H1 (cell line): ENCODE measurements at regions not wholly inside any gene's neighbourhood (a gene's known extent, or its start where the extent isn't known, plus 50 kb on each side); places are given as distances from the start of the nearest gene placed in this dataset.

ENCODE experiments used
- ASH2L ChIP-seq: fragments of 200-600, 300-600 bp; sonication (generic); IDR thresholded peaks from one replicate; pipeline ENCODE4 v1.7.1; 2017; ENCODE audit warnings: low read length
- BRCA1 ChIP-seq: IDR thresholded peaks from 2 replicates; pipeline ENCODE4 v1.6.1; 2012; ENCODE audit warnings: low read depth, low read length, improper control_type of control experiment
- EP300 ChIP-seq, 2 experiments: IDR thresholded peaks; 1 replicate in 1 of 2; 2 replicates in 1 of 2; pipeline ENCODE4 v1.6.1; 2011 to 2012; ENCODE audit warnings: low read depth in 2 of 2, low read length in 2 of 2, mild to moderate bottlenecking in 2 of 2, borderline replicate concordance in 1 of 2, inconsistent platforms in 1 of 2, moderate library complexity in 1 of 2
- EZH2 ChIP-seq: fragments of 200-600 bp; sonication (generic); IDR thresholded peaks from 2 replicates; pipeline ENCODE4 v1.7.1; 2012; ENCODE audit warnings: low read depth, mild to moderate bottlenecking, moderate library complexity, low read length, inconsistent platforms; ENCODE audit not compliant: severe bottlenecking
- KDM1A ChIP-seq: fragments of 200-600, 300-600 bp; sonication (generic); IDR thresholded peaks from 2 replicates; pipeline ENCODE4 v1.7.1; 2016; ENCODE audit warnings: mild to moderate bottlenecking, low read length, borderline replicate concordance
- POLR2A ChIP-seq, 2 experiments: IDR thresholded peaks; 1 replicate in 1 of 2; 2 replicates in 1 of 2; pipeline ENCODE4 v1.6.1; 2011; ENCODE audit warnings: low read depth in 2 of 2, low read length in 2 of 2, mild to moderate bottlenecking in 2 of 2; ENCODE audit errors: control extremely low read depth in 1 of 2
- RAD21 ChIP-seq, 2 experiments: IDR thresholded peaks in 1 of 2; conservative IDR thresholded peaks in 1 of 2; 2 replicates each; pipeline ENCODE4 v1.6.1; 2011; ENCODE audit warnings: low read depth in 2 of 2, low read length in 2 of 2, improper control_type of control experiment in 1 of 2, inconsistent platforms in 1 of 2, mild to moderate bottlenecking in 1 of 2, moderate library complexity in 1 of 2
- RFX5 ChIP-seq: IDR thresholded peaks from 2 replicates; pipeline ENCODE4 v1.6.1; 2011; ENCODE audit warnings: low read depth, low read length, improper control_type of control experiment, borderline replicate concordance
- TAF1 ChIP-seq: IDR thresholded peaks from 2 replicates; pipeline ENCODE4 v1.6.1; 2011; ENCODE audit warnings: mild to moderate bottlenecking, low read depth, low read length
- ZNF274 ChIP-seq: IDR thresholded peaks from 2 replicates; pipeline ENCODE4 v1.7.0; 2012; ENCODE audit warnings: low read length, borderline replicate concordance; ENCODE audit errors: extremely low read depth
- TF ChIP-seq, protein P1 (sequence below), 3 experiments: IDR thresholded peaks; 1 replicate in 2 of 3; 2 replicates in 1 of 3; pipeline versions ENCODE4 v1.5.1 to v1.6.1; 2011; ENCODE audit warnings: low read length in 3 of 3, mild to moderate bottlenecking in 3 of 3, inconsistent platforms in 2 of 3, low read depth in 1 of 3, moderate library complexity in 1 of 3; ENCODE audit not compliant: insufficient read depth in 1 of 3; ENCODE audit errors: control extremely low read depth in 1 of 3

DNA sequence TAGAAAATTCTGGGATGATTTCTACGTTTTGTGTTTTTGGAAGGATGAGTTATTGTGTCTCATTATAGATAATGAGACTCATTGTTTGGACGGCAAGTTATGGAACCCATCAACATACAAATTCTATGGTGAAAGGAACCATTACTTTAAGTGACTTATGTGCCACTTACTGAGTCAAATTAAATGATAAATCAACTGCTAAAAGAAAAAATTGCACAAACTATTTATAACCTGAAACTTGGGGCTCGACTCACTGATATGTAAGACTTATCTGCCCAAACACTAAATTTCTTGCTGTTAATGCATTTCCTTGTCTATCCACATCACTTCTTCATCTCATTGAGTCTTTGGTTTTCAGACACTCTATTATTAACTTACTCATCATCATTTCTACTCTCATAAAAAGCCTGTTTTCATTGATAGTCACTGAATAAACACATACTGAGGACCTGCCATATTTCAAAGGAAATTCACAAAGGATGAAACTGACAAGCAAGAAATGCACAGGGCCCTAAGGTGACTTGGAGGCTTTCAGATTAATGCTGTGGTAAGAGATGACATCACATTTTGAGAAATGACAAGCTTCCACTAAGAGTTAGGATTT is 872.7 kb upstream of the ADAMTS5 start:
- TF ChIP-seq KDM1A (no peak), BRCA1 (no peak), POLR2A (IDR thresholded peaks at IDR 0.05; ENCODE audit: control extremely low read depth in 1 of 2, low read depth in 2 of 2, low read length in 2 of 2) (no peak), EP300 (IDR thresholded peaks at IDR 0.05; ENCODE audit: borderline replicate concordance in 1 of 2, low read depth in 2 of 2, low read length in 2 of 2) (no peak), RAD21 (IDR thresholded peaks at IDR 0.05 in 1 of 2, conservative IDR thresholded peaks at IDR 0.05 in 1 of 2; ENCODE audit: low read depth in 2 of 2, low read length in 2 of 2) (no peak), RFX5 (no peak), ZNF274 (no peak), TAF1 (no peak), ASH2L (no peak), EZH2 (no peak)
- TF ChIP-seq, protein P1, sequence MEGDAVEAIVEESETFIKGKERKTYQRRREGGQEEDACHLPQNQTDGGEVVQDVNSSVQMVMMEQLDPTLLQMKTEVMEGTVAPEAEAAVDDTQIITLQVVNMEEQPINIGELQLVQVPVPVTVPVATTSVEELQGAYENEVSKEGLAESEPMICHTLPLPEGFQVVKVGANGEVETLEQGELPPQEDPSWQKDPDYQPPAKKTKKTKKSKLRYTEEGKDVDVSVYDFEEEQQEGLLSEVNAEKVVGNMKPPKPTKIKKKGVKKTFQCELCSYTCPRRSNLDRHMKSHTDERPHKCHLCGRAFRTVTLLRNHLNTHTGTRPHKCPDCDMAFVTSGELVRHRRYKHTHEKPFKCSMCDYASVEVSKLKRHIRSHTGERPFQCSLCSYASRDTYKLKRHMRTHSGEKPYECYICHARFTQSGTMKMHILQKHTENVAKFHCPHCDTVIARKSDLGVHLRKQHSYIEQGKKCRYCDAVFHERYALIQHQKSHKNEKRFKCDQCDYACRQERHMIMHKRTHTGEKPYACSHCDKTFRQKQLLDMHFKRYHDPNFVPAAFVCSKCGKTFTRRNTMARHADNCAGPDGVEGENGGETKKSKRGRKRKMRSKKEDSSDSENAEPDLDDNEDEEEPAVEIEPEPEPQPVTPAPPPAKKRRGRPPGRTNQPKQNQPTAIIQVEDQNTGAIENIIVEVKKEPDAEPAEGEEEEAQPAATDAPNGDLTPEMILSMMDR (IDR thresholded peaks at IDR 0.05; ENCODE audit: control extremely low read depth in 1 of 3, insufficient read depth in 1 of 3, low read depth in 1 of 3, low read length in 3 of 3) = no peak
